ENCODE measurements at regions not wholly inside any gene's neighbourhood (a gene's known extent, or its start where the extent isn't known, plus 50 kb on each side); places are given as distances from the start of the nearest gene placed in this dataset.

GRCh38 chr22:47839595-47840227 is 1077.3 kb downstream of the TBC1D22A start:
- Histone ChIP-seq H3K9ac (ENCODE audit: low read depth, low read length) (no peak overlapping the region), H3K23ac (ENCODE audit: low read depth, low read length) (no peak overlapping the region), H3K27ac (ENCODE audit: insufficient read depth, low read length) (no peak overlapping the region), H3K4ac (ENCODE audit: low read depth, low read length) (no peak overlapping the region), H2AK9ac (replicated peaks; ENCODE audit: low read depth, low read length, poor library complexity) (no peak overlapping the region), H3K4me2 (ENCODE audit: low read depth, low read length) (no peak overlapping the region), H2AFZ (replicated peaks; ENCODE audit: low read length, poor library complexity) (no peak overlapping the region), H2AK5ac (ENCODE audit: low read depth, low read length) (no peak overlapping the region), H4K91ac (ENCODE audit: insufficient read depth, low read depth, low read length) (no peak overlapping the region), H4K20me1 (ENCODE audit: insufficient read depth, low read length) (no peaks in the 10 kb centered on the region), H2BK20ac (ENCODE audit: low read depth, low read length) (no peak overlapping the region), H3K56ac (ENCODE audit: extremely low read depth, insufficient read depth, low read length) (no peak overlapping the region), H4K5ac (ENCODE audit: low read depth, low read length) (no peak overlapping the region), H4K8ac (ENCODE audit: low read depth in 2 of 2, low read length in 2 of 2) (no peak overlapping the region), H3K9me1 (ENCODE audit: insufficient read depth, low read length) (no peaks in the 10 kb centered on the region), H3K4me3 (ENCODE audit: insufficient read depth, low read depth, low read length) (no peak overlapping the region), H3K27me3 (ENCODE audit: control insufficient read depth, insufficient read depth, low read length) (no peaks in the 10 kb centered on the region), H3K79me1 (ENCODE audit: low read depth in 1 of 2, low read length in 2 of 2) (no peaks in the 10 kb centered on the region), H3K18ac (ENCODE audit: low read depth, low read length) (no peak overlapping the region), H2BK15ac (ENCODE audit: low read depth, low read length) (no peak overlapping the region), H3K4me1 (ENCODE audit: control insufficient read depth, insufficient read depth, low read length) (no peaks in the 10 kb centered on the region), H2BK5ac (ENCODE audit: low read depth, low read length, poor library complexity, severe bottlenecking) (no peak overlapping the region), H3K9me3 (ENCODE audit: control insufficient read depth, insufficient read depth, low read length) (peaks cover 44% of the 10 kb centered on the region), H3K14ac (replicated peaks; ENCODE audit: low read depth, low read length) (no peak overlapping the region), H3K36me3 (ENCODE audit: control insufficient read depth, insufficient read depth, low read length) (no peaks in the 10 kb centered on the region), H2BK120ac (ENCODE audit: low read depth, low read length) (no peak overlapping the region)
- WGBS, 2 experiments (ENCODE audit: extremely low coverage in 2 of 2, insufficient read length in 1 of 2) = 43% methylated on average over 2 of the region's 13 CpGs; no CpG with 5 or more reads in 1 of the 2 experiments
- DNase-seq (no peak), ATAC-seq (ENCODE audit: low read depth) (no peak)
- TF ChIP-seq MAFK (IDR thresholded peaks at IDR 0.05; ENCODE audit: low read depth, low read length) = no peak
- TF ChIP-seq NFE2L2 (IDR thresholded peaks at IDR 0.05; ENCODE audit: low read depth, low read length) = no peak
- in situ Hi-C loops (cut with MboI; ENCODE audit: low sequenced_read_pairs) (no loop called here), intact Hi-C loops (cut with micrococcal nuclease) (no loop called here), dilution Hi-C loops (cut with HindIII; ENCODE audit: low sequenced_read_pairs, unreplicated experiment) (no loop called here)
- BruUV-seq (replicated peaks) = no TSS peak
- ChIA-PET POLR2A (ENCODE audit: unreplicated experiment) (no interaction called here), CTCF (no interaction called here)

All from IMR-90 (cell line).